ENCODE measurements at regions not wholly inside any gene's neighbourhood (a gene's known extent, or its start where the extent isn't known, plus 50 kb on each side); places are given as distances from the start of the nearest gene placed in this dataset.

DNA sequence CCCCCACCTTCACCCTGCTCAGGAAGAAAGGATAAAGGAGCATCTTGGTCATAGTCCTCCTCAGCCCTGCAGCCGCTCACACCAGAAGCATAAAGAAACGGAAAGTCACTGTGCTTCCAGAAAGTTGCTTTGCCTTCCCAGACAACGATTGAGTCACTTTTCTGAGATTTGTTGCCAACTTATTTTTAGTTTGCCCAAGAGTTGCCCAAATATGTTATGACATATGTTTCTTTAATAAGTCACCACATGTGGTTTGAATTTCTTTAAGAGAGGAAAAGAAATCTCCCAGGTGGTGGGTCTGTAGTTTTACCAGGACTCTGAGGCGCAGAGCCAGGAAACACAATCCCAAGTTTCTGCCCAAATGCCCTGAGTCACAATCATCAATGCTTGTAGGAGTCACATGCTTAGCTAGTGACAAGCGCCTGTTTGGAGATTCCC is 63.4 kb upstream of the LRCH1 start:
- TF ChIP-seq ATF2 (CRISPR knock-in tag; IDR thresholded peaks at IDR 0.05), result no peak
- no peak for TF ChIP-seq HNF4A (CRISPR knock-in tag; IDR thresholded peaks at IDR 0.05)
- no peak for TF ChIP-seq MTF1 (CRISPR knock-in tag; IDR thresholded peaks at IDR 0.05)
- no peak for TF ChIP-seq ZNF18 (CRISPR knock-in tag; IDR thresholded peaks at IDR 0.05; ENCODE audit: insufficient replicate concordance)
- no peak for TF ChIP-seq RCOR2 (CRISPR knock-in tag; IDR thresholded peaks at IDR 0.05)

Data from HepG2 (cell line).